Astrocyte (in vitro differentiated cells and primary cell): ENCODE measurements at regions not wholly inside any gene's neighbourhood (a gene's known extent, or its start where the extent isn't known, plus 50 kb on each side); places are given as distances from the start of the nearest gene placed in this dataset.

ENCODE experiments used
- EZH2 ChIP-seq: IDR thresholded peaks from 2 replicates; pipeline ENCODE4 v1.6.1; 2012; ENCODE audit warnings: mild to moderate bottlenecking, low read length, inconsistent platforms; ENCODE audit not compliant: insufficient read depth
- TF ChIP-seq, protein P1 (sequence below): IDR thresholded peaks from 2 replicates; pipeline ENCODE4 v1.5.1; 2011; ENCODE audit warnings: low read depth, mild to moderate bottlenecking, inconsistent platforms, low read length, moderate library complexity; ENCODE audit not compliant: insufficient read depth

DNA sequence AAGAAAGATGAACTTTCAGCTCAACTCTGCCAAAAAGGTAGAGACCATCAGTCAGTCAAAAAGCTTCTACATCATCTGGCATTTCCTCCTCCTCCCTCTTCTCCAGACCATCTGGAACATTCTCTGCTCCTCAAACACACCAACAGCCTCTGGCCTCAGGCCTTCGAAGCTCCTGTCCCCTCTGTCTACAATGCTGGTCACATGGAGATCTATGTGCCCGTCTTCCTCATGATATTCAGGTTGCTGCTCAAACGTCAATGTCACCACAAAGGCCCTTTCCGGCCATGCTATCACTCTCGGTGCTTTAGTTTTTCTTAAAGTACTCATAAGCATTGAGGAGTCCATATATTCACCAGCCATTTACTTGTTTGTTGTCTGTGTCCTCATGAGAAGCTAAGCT lies 146.2 kb downstream of the SPATA19 start:
- TF ChIP-seq, protein P1, sequence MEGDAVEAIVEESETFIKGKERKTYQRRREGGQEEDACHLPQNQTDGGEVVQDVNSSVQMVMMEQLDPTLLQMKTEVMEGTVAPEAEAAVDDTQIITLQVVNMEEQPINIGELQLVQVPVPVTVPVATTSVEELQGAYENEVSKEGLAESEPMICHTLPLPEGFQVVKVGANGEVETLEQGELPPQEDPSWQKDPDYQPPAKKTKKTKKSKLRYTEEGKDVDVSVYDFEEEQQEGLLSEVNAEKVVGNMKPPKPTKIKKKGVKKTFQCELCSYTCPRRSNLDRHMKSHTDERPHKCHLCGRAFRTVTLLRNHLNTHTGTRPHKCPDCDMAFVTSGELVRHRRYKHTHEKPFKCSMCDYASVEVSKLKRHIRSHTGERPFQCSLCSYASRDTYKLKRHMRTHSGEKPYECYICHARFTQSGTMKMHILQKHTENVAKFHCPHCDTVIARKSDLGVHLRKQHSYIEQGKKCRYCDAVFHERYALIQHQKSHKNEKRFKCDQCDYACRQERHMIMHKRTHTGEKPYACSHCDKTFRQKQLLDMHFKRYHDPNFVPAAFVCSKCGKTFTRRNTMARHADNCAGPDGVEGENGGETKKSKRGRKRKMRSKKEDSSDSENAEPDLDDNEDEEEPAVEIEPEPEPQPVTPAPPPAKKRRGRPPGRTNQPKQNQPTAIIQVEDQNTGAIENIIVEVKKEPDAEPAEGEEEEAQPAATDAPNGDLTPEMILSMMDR, result no peak
- no peak for TF ChIP-seq EZH2
